B cell (primary cell): ENCODE measurements at regions not wholly inside any gene's neighbourhood (a gene's known extent, or its start where the extent isn't known, plus 50 kb on each side); places are given as distances from the start of the nearest gene placed in this dataset.

Source experiments
- ATAC-seq: fragments of 200-7000 bp; cut with Tn5 transposase; one replicate; pipeline ENCODE4 v1.10.0; 2021; ENCODE audit warnings: low read depth, mild to moderate bottlenecking, moderate number of reproducible peaks, moderate library complexity
- CTCF ChIA-PET: fragments of 350-600 bp; sonication (Branson Sonifier 250); formaldehyde crosslinking; loops from one replicate; lab custom pipeline; 2021; ENCODE audit warnings: antibody characterized with exemption, inconsistent platforms; lab: Charles Lee
- POLR2A ChIA-PET: fragments of 350-600 bp; sonication (Branson Sonifier 250); formaldehyde crosslinking; loops from one replicate; lab custom pipeline; 2021; ENCODE audit warnings: antibody characterized with exemption; lab: Charles Lee
- DNase-seq: peaks from one replicate; pipeline ENCODE4 v3.0.0; 2013
- H2AFZ ChIP-seq: 2 replicates; pipeline ENCODE4 v1.6.1; 2012; ENCODE audit warnings: mild to moderate bottlenecking, low read depth, low read length; ENCODE audit not compliant: insufficient read depth, poor library complexity, severe bottlenecking
- H3K27ac ChIP-seq, 2 donors: 1 replicate in 1 of 2; 2 replicates in 1 of 2; pipeline ENCODE4 v1.5.1; 2012 to 2013; ENCODE audit warnings: low read length in 2 of 2, mild to moderate bottlenecking in 2 of 2, moderate library complexity in 1 of 2
- H3K27me3 ChIP-seq, 4 experiments: fragments of 200-600 bp in 1 of 4; sonication (generic) in 1 of 4; replicated peaks in 1 of 4; 1 replicate in 2 of 4; 2 replicates in 2 of 4; pipeline versions ENCODE4 v1.6.1 to v1.7.0; 2013 to 2016; ENCODE audit warnings: low read length in 3 of 4, mild to moderate bottlenecking in 2 of 4, mixed read lengths in 1 of 4, moderate library complexity in 1 of 4; ENCODE audit not compliant: insufficient read depth in 4 of 4, control insufficient read depth in 3 of 4; ENCODE audit errors: control extremely low read depth in 1 of 4
- H3K36me3 ChIP-seq, 2 experiments: replicated peaks in 1 of 2; 1 replicate in 1 of 2; 2 replicates in 1 of 2; pipeline versions ENCODE4 v1.6.1 to v1.7.1; 2013; ENCODE audit warnings: low read length in 1 of 2; ENCODE audit not compliant: insufficient read depth in 2 of 2, control insufficient read depth in 1 of 2; ENCODE audit errors: control extremely low read depth in 1 of 2, extremely low read depth in 1 of 2
- H3K4me1 ChIP-seq, 2 donors: fragments of 200-600 bp in 1 of 2; sonication (generic) in 1 of 2; 1 replicate in 1 of 2; 2 replicates in 1 of 2; pipeline versions ENCODE4 v1.5.1 to v1.6.1; 2013 to 2017; ENCODE audit warnings: low read length in 2 of 2; ENCODE audit not compliant: control insufficient read depth in 2 of 2, insufficient read depth in 2 of 2
- H3K4me2 ChIP-seq: replicated peaks from 2 replicates; pipeline ENCODE3; 2012; ENCODE audit warnings: mild to moderate bottlenecking, low read depth, low read length; ENCODE audit not compliant: poor library complexity, severe bottlenecking
- H3K4me3 ChIP-seq, 5 experiments: fragments of 200-600 bp in 1 of 5; sonication (generic) in 1 of 5; 1 replicate in 3 of 5; 2 replicates in 2 of 5; pipeline versions ENCODE4 v1.5.1 to v1.7.0; 2011 to 2016; ENCODE audit warnings: low read length in 4 of 5, mild to moderate bottlenecking in 4 of 5, low read depth in 2 of 5, control low read depth in 1 of 5, moderate library complexity in 1 of 5; ENCODE audit not compliant: insufficient read depth in 1 of 5; ENCODE audit errors: control extremely low read depth in 1 of 5, extremely low read depth in 1 of 5
- H3K79me2 ChIP-seq: fragments of 200-600 bp; sonication (generic); one replicate; pipeline ENCODE4 v1.6.0; 2016; ENCODE audit warnings: low read length; ENCODE audit not compliant: control insufficient read depth, insufficient read depth
- H3K9ac ChIP-seq: fragments of 200-600 bp; sonication (generic); 2 replicates; pipeline ENCODE4 v1.6.1; 2017; ENCODE audit warnings: mild to moderate bottlenecking, low read length, moderate library complexity
- H3K9me3 ChIP-seq, 3 donors: one replicate each; pipeline versions ENCODE4 v1.6.1 to v1.7.1; 2013; ENCODE audit warnings: low read length in 2 of 3; ENCODE audit not compliant: control insufficient read depth in 2 of 3, insufficient read depth in 1 of 3; ENCODE audit errors: control extremely low read depth in 1 of 3
- H4K20me1 ChIP-seq: 2 replicates; pipeline ENCODE4 v1.6.0; 2012; ENCODE audit warnings: mild to moderate bottlenecking, low read length; ENCODE audit not compliant: insufficient read depth, control insufficient read depth, poor library complexity, severe bottlenecking
- H3K27ac Mint-ChIP-seq: one replicate; pipeline ENCODE4 v1.8.0; 2021; ENCODE audit warnings: mixed read lengths
- H3K27me3 Mint-ChIP-seq: one replicate; pipeline ENCODE4 v1.8.0; 2021; ENCODE audit warnings: mixed read lengths
- H3K4me1 Mint-ChIP-seq: one replicate; pipeline ENCODE4 v1.8.0; 2021; ENCODE audit warnings: mixed read lengths
- H3K4me3 Mint-ChIP-seq: one replicate; pipeline ENCODE4 v1.8.0; 2021; ENCODE audit warnings: mixed read lengths
- H3K9me3 Mint-ChIP-seq: one replicate; pipeline ENCODE4 v1.8.0; 2022; ENCODE audit warnings: mixed read lengths; ENCODE audit not compliant: insufficient read depth
- EZH2 ChIP-seq: IDR thresholded peaks from 2 replicates; pipeline ENCODE4 v1.6.1; 2012; ENCODE audit warnings: borderline replicate concordance, low read depth, mild to moderate bottlenecking, moderate library complexity, low read length; ENCODE audit not compliant: insufficient read depth, poor library complexity, severe bottlenecking
- intact Hi-C: fragments of 100-400 bp; cut with micrococcal nuclease; formaldehyde crosslinking; loops from one replicate; pipeline ENCODE4 v1.10.0; 2022
- TF ChIP-seq, protein P1 (sequence below): fragments of 200-600 bp; IDR thresholded peaks from one replicate; pipeline ENCODE4 v1.8.0; 2022; ENCODE audit warnings: antibody characterized with exemption, mild to moderate bottlenecking

DNA sequence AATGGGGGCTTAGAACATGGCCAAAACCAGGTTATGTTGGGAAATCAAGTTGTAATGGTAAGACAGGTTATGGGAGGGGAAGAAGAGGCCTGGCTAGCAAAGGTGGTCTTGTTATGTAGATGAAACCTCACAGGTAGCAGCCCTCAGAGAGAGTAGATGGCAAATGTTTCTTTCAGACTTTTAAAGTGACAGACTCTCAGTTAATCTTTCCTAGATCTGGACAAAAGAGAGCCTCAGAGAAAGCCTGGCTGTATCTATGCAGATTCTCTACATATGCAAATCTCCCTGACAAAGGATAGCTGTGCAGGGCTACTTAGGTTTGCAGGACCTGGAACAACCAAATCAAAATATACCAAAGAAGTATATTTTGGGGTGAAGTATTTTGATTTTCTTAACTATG is 284.1 kb upstream of the AMOT start:
- DNase-seq, result no peak
- Mint-ChIP-seq H3K27me3 (no peaks in the 10 kb centered on the region), H3K27ac (no peak overlapping the region), H3K4me1 (no peaks in the 10 kb centered on the region), H3K9me3 (no peaks in the 10 kb centered on the region), H3K4me3 (no peak overlapping the region)
- Histone ChIP-seq H3K27me3 (no peaks in the 10 kb centered on the region), H3K4me3 (no peak overlapping the region), H3K9ac (no peak overlapping the region), H3K4me1 (no peaks in the 10 kb centered on the region), H3K36me3 (no peaks in the 10 kb centered on the region), H3K79me2 (no peaks in the 10 kb centered on the region), H3K4me2 (no peak overlapping the region), H2AFZ (no peak overlapping the region), H3K9me3 (no peaks in the 10 kb centered on the region), H4K20me1 (no peaks in the 10 kb centered on the region), H3K27ac (no peak overlapping the region)
- ATAC-seq, result no peak
- TF ChIP-seq EZH2, result no peak
- TF ChIP-seq, protein P1, sequence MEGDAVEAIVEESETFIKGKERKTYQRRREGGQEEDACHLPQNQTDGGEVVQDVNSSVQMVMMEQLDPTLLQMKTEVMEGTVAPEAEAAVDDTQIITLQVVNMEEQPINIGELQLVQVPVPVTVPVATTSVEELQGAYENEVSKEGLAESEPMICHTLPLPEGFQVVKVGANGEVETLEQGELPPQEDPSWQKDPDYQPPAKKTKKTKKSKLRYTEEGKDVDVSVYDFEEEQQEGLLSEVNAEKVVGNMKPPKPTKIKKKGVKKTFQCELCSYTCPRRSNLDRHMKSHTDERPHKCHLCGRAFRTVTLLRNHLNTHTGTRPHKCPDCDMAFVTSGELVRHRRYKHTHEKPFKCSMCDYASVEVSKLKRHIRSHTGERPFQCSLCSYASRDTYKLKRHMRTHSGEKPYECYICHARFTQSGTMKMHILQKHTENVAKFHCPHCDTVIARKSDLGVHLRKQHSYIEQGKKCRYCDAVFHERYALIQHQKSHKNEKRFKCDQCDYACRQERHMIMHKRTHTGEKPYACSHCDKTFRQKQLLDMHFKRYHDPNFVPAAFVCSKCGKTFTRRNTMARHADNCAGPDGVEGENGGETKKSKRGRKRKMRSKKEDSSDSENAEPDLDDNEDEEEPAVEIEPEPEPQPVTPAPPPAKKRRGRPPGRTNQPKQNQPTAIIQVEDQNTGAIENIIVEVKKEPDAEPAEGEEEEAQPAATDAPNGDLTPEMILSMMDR, result no peak
- ChIA-PET POLR2A (no interaction called here), CTCF (no interaction called here)
- intact Hi-C loops, result no loop called here

DNA sequence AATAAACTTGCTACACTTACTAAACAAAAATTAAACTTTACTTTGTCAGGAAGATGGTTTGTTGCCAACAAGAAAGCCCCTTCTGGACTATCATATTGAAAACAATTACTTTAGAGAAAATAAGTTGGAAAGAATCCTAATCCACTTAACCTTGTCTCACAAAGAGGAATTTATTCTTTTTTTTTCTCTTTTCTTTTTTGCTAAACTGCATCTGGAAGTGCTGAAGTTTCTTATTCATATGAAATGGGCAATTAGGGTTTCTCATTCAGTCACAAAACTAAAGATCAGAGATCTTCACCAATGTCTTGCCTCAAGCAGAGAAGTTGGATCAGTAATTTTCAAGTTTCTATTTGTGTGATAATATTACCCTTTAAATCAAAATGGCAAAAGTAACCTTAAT is 234.9 kb upstream of the AMOT start:
- CTCF ChIA-PET, result no interaction called here
- intact Hi-C loops, result no loop called here

More for the DNA sequence above, 234.9 kb upstream of the AMOT start:
- Mint-ChIP-seq H3K27ac (no peak overlapping the region), H3K27me3 (no peaks in the 10 kb centered on the region), H3K4me1 (no peaks in the 10 kb centered on the region), H3K4me3 (no peak overlapping the region), H3K9me3 (no peaks in the 10 kb centered on the region)
- Histone ChIP-seq H3K79me2 (no peaks in the 10 kb centered on the region), H4K20me1 (no peaks in the 10 kb centered on the region), H3K27me3 (no peaks in the 10 kb centered on the region), H3K9me3 (no peaks in the 10 kb centered on the region), H3K4me1 (no peaks in the 10 kb centered on the region), H3K9ac (no peak overlapping the region), H2AFZ (no peak overlapping the region), H3K27ac (no peak overlapping the region), H3K4me2 (no peak overlapping the region), H3K36me3 (no peaks in the 10 kb centered on the region), H3K4me3 (no peak overlapping the region)
- DNase-seq (no peak), ATAC-seq (no peak)
- POLR2A ChIA-PET, result no interaction called here
- TF ChIP-seq, protein P1, result no peak
- no peak for TF ChIP-seq EZH2
